Ishikawa (cell line): ENCODE measurements at regions not wholly inside any gene's neighbourhood (a gene's known extent, or its start where the extent isn't known, plus 50 kb on each side); places are given as distances from the start of the nearest gene placed in this dataset.

Source experiments
- CEBPB ChIP-seq: IDR thresholded peaks from 2 replicates; pipeline ENCODE4 v1.6.1; 2012
- CREB1 ChIP-seq: IDR thresholded peaks from 2 replicates; pipeline ENCODE4 v1.6.1; 2012; ENCODE audit warnings: low read depth
- EP300 ChIP-seq: IDR thresholded peaks from 2 replicates; pipeline ENCODE4 v1.6.1; 2012; ENCODE audit warnings: borderline replicate concordance
- FOXM1 ChIP-seq: IDR thresholded peaks from 2 replicates; pipeline ENCODE4 v1.6.1; 2012; ENCODE audit warnings: low read depth, borderline replicate concordance
- TEAD4 ChIP-seq: IDR thresholded peaks from 2 replicates; pipeline ENCODE4 v1.6.1; 2012
- YY1 ChIP-seq: IDR thresholded peaks from 2 replicates; pipeline ENCODE4 v1.6.1; 2012; ENCODE audit warnings: low read depth
- TF ChIP-seq, protein P1 (sequence below): IDR thresholded peaks from 2 replicates; pipeline ENCODE4 v1.6.1; 2012; ENCODE audit warnings: low read depth, mild to moderate bottlenecking
- TF ChIP-seq, protein P2 (sequence below): IDR thresholded peaks from 2 replicates; pipeline ENCODE4 v1.6.1; 2012

DNA sequence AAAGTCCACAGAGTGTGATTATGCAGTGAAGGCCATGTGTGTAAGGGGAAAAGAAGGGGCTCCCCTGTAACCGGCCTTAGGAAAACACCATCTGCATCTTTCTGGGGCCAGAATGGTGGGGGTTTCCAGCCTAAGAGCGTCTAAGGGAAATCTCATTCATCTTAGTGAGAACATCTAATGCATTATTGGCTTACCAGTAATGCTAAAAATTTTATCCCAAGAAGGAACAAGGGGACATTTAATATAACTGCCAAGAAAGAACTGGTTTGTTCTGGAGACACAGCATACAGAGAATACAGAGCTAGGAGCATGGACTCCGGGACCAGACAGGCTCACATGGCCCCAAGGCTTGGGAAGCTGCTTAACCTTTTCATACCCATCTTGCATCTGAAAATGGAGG lies 58.3 kb upstream of the DSCAM start:
- TF ChIP-seq YY1 (no peak), CREB1 (no peak), EP300 (no peak), FOXM1 (no peak), CEBPB (no peak), TEAD4 (no peak)
- TF ChIP-seq, protein P1, sequence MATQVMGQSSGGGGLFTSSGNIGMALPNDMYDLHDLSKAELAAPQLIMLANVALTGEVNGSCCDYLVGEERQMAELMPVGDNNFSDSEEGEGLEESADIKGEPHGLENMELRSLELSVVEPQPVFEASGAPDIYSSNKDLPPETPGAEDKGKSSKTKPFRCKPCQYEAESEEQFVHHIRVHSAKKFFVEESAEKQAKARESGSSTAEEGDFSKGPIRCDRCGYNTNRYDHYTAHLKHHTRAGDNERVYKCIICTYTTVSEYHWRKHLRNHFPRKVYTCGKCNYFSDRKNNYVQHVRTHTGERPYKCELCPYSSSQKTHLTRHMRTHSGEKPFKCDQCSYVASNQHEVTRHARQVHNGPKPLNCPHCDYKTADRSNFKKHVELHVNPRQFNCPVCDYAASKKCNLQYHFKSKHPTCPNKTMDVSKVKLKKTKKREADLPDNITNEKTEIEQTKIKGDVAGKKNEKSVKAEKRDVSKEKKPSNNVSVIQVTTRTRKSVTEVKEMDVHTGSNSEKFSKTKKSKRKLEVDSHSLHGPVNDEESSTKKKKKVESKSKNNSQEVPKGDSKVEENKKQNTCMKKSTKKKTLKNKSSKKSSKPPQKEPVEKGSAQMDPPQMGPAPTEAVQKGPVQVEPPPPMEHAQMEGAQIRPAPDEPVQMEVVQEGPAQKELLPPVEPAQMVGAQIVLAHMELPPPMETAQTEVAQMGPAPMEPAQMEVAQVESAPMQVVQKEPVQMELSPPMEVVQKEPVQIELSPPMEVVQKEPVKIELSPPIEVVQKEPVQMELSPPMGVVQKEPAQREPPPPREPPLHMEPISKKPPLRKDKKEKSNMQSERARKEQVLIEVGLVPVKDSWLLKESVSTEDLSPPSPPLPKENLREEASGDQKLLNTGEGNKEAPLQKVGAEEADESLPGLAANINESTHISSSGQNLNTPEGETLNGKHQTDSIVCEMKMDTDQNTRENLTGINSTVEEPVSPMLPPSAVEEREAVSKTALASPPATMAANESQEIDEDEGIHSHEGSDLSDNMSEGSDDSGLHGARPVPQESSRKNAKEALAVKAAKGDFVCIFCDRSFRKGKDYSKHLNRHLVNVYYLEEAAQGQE: no peak
- TF ChIP-seq, protein P2, sequence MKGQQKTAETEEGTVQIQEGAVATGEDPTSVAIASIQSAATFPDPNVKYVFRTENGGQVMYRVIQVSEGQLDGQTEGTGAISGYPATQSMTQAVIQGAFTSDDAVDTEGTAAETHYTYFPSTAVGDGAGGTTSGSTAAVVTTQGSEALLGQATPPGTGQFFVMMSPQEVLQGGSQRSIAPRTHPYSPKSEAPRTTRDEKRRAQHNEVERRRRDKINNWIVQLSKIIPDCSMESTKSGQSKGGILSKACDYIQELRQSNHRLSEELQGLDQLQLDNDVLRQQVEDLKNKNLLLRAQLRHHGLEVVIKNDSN: no peak
